Keratinocyte (primary cell): ENCODE measurements at regions not wholly inside any gene's neighbourhood (a gene's known extent, or its start where the extent isn't known, plus 50 kb on each side); places are given as distances from the start of the nearest gene placed in this dataset.

ENCODE experiments used
- DNase-seq: peaks from one replicate; pipeline ENCODE4 v3.0.0-alpha.2; 2011; ENCODE audit warnings: low read depth, missing footprints, low spot score
- FAIRE-seq: peaks from 2 replicates; lab custom pipeline; 2011; peaks lifted over from hg19 to GRCh38; lab: Jason Lieb, UNC
- H2AFZ ChIP-seq: 2 replicates; pipeline ENCODE4 v1.6.0; 2012; ENCODE audit warnings: low read length, control low read depth, inconsistent platforms; ENCODE audit not compliant: control insufficient read depth
- H3K27ac ChIP-seq: 2 replicates; pipeline ENCODE4 v1.5.1; 2011; ENCODE audit warnings: low read length; ENCODE audit not compliant: control insufficient read depth, insufficient read depth
- H3K27me3 ChIP-seq: 3 replicates; pipeline ENCODE4 v1.6.0; 2011; ENCODE audit warnings: low read length; ENCODE audit not compliant: control insufficient read depth, insufficient read depth; ENCODE audit errors: extremely low read depth
- H3K36me3 ChIP-seq, 2 experiments: 2 replicates in 1 of 2; 3 replicates in 1 of 2; pipeline ENCODE4 v1.5.1; 2011; ENCODE audit warnings: low read length in 2 of 2, mild to moderate bottlenecking in 1 of 2; ENCODE audit not compliant: control insufficient read depth in 2 of 2, insufficient read depth in 2 of 2; ENCODE audit errors: extremely low read depth in 1 of 2
- H3K4me1 ChIP-seq: 3 replicates; pipeline ENCODE4 v1.5.1; 2011; ENCODE audit warnings: low read length; ENCODE audit not compliant: control insufficient read depth, insufficient read depth; ENCODE audit errors: extremely low read depth
- H3K4me2 ChIP-seq: 3 replicates; pipeline ENCODE4 v1.6.0; 2011; ENCODE audit warnings: low read depth, low read length; ENCODE audit not compliant: control insufficient read depth, insufficient read depth; ENCODE audit errors: extremely low read depth
- H3K4me3 ChIP-seq, 3 experiments: fragments of 200-600 bp in 1 of 3; sonication (generic) in 1 of 3; 2 replicates in 2 of 3; 3 replicates in 1 of 3; pipeline ENCODE4 v1.5.1; 2011 to 2016; ENCODE audit warnings: low read length in 3 of 3, mild to moderate bottlenecking in 3 of 3, control low read depth in 2 of 3, inconsistent platforms in 1 of 3, low read depth in 1 of 3, mixed read lengths in 1 of 3, mixed run types in 1 of 3, moderate library complexity in 1 of 3; ENCODE audit not compliant: control insufficient read depth in 2 of 3, insufficient read depth in 2 of 3; ENCODE audit errors: extremely low read depth in 1 of 3
- H3K79me2 ChIP-seq: 2 replicates; pipeline ENCODE4 v1.6.0; 2012; ENCODE audit warnings: low read length; ENCODE audit not compliant: control insufficient read depth, insufficient read depth
- H3K9ac ChIP-seq: 3 replicates; pipeline ENCODE4 v1.6.0; 2011; ENCODE audit warnings: low read length; ENCODE audit not compliant: control insufficient read depth, insufficient read depth; ENCODE audit errors: extremely low read depth
- H3K9me1 ChIP-seq: 3 replicates; pipeline ENCODE4 v1.6.0; 2011; ENCODE audit warnings: low read length; ENCODE audit not compliant: control insufficient read depth, insufficient read depth; ENCODE audit errors: extremely low read depth
- H3K9me3 ChIP-seq: 2 replicates; pipeline ENCODE4 v1.5.1; 2012; ENCODE audit warnings: low read depth, low read length; ENCODE audit not compliant: control insufficient read depth
- H4K20me1 ChIP-seq: 3 replicates; pipeline ENCODE4 v1.6.0; 2011; ENCODE audit warnings: low read length; ENCODE audit not compliant: control insufficient read depth, insufficient read depth; ENCODE audit errors: extremely low read depth
- EZH2 ChIP-seq: IDR thresholded peaks from one replicate; pipeline ENCODE4 v1.6.1; 2012; ENCODE audit warnings: inconsistent platforms, mild to moderate bottlenecking, low read length, moderate library complexity
- dilution Hi-C: fragments of 300-500 bp; cut with MboI; formaldehyde crosslinking; loops from one replicate; pipeline ENCODE4 v1.7.0; 2020; ENCODE audit warnings: low sequenced_read_pairs; ENCODE audit not compliant: extremely low pct_ligation_motif_present
- TF ChIP-seq, protein P1 (sequence below), 3 experiments: IDR thresholded peaks in 1 of 3; conservative IDR thresholded peaks in 1 of 3; optimal IDR thresholded peaks in 1 of 3; 2 replicates in 2 of 3; 3 replicates in 1 of 3; pipeline versions ENCODE3 to v1.5.1; 2011; ENCODE audit warnings: low read length in 3 of 3, mild to moderate bottlenecking in 3 of 3, moderate library complexity in 2 of 3, control low read depth in 1 of 3, inconsistent platforms in 1 of 3; ENCODE audit not compliant: insufficient read depth in 2 of 3; ENCODE audit errors: extremely low read depth in 1 of 3

GRCh38 chr18:47333926-47334635 lies 82.6 kb upstream of the SKOR2 start:
- dilution Hi-C loops = no loop called here
- Histone ChIP-seq H3K27me3 (no peaks in the 10 kb centered on the region), H3K4me2 (no peak overlapping the region), H3K36me3 (no peaks in the 10 kb centered on the region), H3K4me1 (no peaks in the 10 kb centered on the region), H3K79me2 (no peaks in the 10 kb centered on the region), H2AFZ (no peak overlapping the region), H3K4me3 (no peak overlapping the region), H3K9me3 (no peaks in the 10 kb centered on the region), H3K9me1 (no peaks in the 10 kb centered on the region), H4K20me1 (no peaks in the 10 kb centered on the region), H3K27ac (no peak overlapping the region), H3K9ac (no peak overlapping the region)
- FAIRE-seq (no peak), DNase-seq (no peak)
- TF ChIP-seq EZH2 = no peak
- TF ChIP-seq, protein P1, sequence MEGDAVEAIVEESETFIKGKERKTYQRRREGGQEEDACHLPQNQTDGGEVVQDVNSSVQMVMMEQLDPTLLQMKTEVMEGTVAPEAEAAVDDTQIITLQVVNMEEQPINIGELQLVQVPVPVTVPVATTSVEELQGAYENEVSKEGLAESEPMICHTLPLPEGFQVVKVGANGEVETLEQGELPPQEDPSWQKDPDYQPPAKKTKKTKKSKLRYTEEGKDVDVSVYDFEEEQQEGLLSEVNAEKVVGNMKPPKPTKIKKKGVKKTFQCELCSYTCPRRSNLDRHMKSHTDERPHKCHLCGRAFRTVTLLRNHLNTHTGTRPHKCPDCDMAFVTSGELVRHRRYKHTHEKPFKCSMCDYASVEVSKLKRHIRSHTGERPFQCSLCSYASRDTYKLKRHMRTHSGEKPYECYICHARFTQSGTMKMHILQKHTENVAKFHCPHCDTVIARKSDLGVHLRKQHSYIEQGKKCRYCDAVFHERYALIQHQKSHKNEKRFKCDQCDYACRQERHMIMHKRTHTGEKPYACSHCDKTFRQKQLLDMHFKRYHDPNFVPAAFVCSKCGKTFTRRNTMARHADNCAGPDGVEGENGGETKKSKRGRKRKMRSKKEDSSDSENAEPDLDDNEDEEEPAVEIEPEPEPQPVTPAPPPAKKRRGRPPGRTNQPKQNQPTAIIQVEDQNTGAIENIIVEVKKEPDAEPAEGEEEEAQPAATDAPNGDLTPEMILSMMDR (optimal IDR thresholded peaks at IDR 0.05 in 1 of 3, IDR thresholded peaks at IDR 0.05 in 1 of 3, conservative IDR thresholded peaks at IDR 0.05 in 1 of 3; ENCODE audit: extremely low read depth in 1 of 3, insufficient read depth in 2 of 3, low read length in 3 of 3) = no peak

- DNase-seq (no peak), FAIRE-seq (no peak)
- no peak overlapping the region for H3K4me2 ChIP-seq
- TF ChIP-seq, protein P1 (optimal IDR thresholded peaks at IDR 0.05 in 1 of 3, IDR thresholded peaks at IDR 0.05 in 1 of 3, conservative IDR thresholded peaks at IDR 0.05 in 1 of 3; ENCODE audit: extremely low read depth in 1 of 3, insufficient read depth in 2 of 3, low read length in 3 of 3) = no peak
- H3K27me3 ChIP-seq = no peaks in the 10 kb centered on the region
- no peaks in the 10 kb centered on the region for H3K79me2 ChIP-seq
- dilution Hi-C loops = no loop called here
- H3K9me1 ChIP-seq = no peaks in the 10 kb centered on the region
- no peaks in the 10 kb centered on the region for H4K20me1 ChIP-seq
- H3K4me3 ChIP-seq = no peak overlapping the region
- no peak overlapping the region for H2AFZ ChIP-seq
- H3K9ac ChIP-seq = no peak overlapping the region
- no peaks in the 10 kb centered on the region for H3K4me1 ChIP-seq
- no peaks in the 10 kb centered on the region for H3K36me3 ChIP-seq
- no peak overlapping the region for H3K27ac ChIP-seq
- no peaks in the 10 kb centered on the region for H3K9me3 ChIP-seq
These were observed 80.2 kb upstream of the SKOR2 start for GRCh38 chr18:47331641-47332040.
